ENCODE measurements at regions not wholly inside any gene's neighbourhood (a gene's known extent, or its start where the extent isn't known, plus 50 kb on each side); places are given as distances from the start of the nearest gene placed in this dataset.

DNA sequence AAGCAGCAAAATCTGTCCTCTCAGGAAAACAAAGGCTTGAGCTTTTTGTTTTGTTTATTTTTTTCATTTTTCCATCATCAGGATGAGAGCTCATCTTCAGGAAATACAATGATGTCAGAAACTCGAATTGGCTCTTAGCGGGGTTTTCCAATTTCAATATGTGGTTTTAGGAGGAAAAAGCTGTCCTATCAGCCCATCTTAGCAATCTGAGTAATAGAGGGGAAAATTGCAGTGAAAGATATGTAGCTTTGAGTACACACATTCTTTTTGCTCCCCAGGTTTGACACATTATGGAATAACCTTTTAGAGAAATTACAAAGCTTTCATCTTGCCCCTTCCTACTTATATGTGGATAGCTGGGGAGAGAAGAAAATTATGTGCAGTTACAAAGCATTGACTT lies 113.6 kb upstream of the MYO3A start:
- TF ChIP-seq, protein P1, sequence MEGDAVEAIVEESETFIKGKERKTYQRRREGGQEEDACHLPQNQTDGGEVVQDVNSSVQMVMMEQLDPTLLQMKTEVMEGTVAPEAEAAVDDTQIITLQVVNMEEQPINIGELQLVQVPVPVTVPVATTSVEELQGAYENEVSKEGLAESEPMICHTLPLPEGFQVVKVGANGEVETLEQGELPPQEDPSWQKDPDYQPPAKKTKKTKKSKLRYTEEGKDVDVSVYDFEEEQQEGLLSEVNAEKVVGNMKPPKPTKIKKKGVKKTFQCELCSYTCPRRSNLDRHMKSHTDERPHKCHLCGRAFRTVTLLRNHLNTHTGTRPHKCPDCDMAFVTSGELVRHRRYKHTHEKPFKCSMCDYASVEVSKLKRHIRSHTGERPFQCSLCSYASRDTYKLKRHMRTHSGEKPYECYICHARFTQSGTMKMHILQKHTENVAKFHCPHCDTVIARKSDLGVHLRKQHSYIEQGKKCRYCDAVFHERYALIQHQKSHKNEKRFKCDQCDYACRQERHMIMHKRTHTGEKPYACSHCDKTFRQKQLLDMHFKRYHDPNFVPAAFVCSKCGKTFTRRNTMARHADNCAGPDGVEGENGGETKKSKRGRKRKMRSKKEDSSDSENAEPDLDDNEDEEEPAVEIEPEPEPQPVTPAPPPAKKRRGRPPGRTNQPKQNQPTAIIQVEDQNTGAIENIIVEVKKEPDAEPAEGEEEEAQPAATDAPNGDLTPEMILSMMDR (conservative IDR thresholded peaks at IDR 0.05), result no peak
- no peak for TF ChIP-seq ZFX (IDR thresholded peaks at IDR 0.05)

Data from C4-2B (cell line).